GM12873 (cell line): ENCODE measurements at regions not wholly inside any gene's neighbourhood (a gene's known extent, or its start where the extent isn't known, plus 50 kb on each side); places are given as distances from the start of the nearest gene placed in this dataset.

Experiments
- CTCF ChIP-seq: IDR thresholded peaks from 2 replicates; pipeline ENCODE4 v1.5.1; 2012; ENCODE audit warnings: low read depth, mild to moderate bottlenecking, moderate library complexity, low read length, control low read depth; ENCODE audit not compliant: insufficient read depth; ENCODE audit errors: missing control alignments

DNA sequence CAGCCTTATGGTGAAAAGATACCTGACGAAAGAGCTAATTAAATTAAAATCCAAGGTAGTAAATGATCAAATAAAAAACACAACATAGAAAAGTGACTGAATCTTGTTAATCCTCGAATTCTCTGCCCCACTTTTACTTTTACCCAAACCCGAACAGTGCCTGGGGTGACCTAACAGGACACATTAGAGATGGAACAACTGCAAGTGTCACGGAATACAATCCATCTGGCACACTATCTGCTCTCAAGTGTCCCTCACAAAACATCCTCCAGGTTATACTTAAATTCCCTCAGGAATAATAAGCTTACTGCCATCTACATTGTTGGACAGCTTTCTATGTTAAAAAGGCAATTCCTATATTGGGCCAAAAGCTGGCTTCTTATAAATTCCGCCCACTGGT, 236.3 kb upstream of the SLC14A2 start:
- no peak for TF ChIP-seq CTCF

DNA sequence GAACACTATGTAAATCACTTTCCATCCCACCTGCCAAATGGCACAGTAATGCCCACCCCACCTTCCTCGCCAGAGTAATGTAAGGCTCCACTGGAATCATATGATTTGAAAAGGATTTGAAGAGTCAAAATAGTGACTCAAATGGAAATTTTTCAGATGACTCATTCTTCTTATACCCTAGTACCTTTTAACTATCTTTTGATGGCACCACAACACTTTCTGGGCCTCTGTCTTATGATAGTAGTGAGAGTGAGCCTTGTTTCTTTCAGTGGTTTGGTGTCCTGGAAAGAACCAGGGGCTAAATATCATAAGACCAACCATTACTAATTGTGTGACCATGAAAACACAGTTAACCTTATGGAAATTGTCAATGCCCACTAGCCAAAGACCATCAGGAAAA, 235.4 kb upstream of the SLC14A2 start:
- no peak for TF ChIP-seq CTCF

GRCh38 chr18:45381282-45381681, 234.0 kb upstream of the SLC14A2 start:
- no peak for TF ChIP-seq CTCF

DNA sequence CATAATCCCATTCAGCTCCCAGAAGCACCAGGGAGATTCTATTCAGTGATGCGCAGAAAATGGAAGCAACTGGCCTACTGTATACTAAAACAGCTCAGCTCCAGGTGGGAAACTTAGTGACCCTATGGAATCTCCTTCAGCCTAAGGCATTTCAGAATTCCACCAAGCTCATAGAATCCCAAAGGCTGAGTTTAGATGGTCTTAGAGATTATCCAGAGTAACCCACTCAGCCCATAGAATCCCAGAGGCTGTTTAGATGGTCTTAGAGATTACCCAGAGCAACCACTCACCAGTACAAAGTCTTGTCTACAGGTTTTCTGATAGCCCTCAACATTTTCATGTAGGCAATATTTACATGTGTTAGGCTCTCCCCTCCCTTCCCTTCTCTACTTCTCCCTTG, 232.0 kb upstream of the SLC14A2 start:
- TF ChIP-seq CTCF: no peak

DNA sequence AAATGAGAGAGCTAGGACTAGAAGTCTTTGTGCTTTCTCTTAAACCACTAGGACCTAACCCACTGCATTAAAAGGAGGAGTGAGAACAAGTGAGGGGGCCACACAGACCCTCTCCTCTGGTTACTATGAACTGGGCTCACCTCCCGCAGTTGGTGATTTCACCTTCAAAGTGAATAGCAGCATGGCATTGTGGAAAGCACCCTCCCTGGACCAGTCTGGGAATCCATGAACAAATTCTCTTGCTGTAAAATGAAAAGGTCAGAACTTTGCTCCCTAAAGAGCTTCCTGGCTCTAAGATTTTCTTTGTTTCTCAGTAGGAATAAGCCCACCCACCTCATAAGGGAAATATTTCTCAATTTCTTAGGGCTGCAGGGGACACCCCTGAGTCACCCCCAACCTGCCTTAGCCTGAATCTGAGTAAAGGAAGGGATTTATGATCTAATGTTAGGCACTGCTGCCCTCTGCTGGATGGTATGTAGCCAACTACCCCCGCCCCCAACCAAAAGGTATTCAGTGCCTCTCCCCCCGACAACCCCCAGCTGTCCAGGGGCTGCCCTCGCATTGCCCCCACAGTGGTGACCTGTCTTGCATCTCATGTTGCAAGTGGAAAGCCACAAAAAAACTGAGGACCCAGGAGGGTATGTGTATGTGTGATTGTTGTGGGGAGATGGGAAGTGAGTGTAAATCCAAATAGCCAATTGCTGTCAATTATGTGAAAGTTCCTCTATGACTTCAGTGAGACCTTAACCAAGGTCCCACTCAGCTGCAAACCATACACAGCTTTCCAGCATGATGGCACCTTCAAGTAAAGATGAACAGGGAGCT, 230.9 kb upstream of the SLC14A2 start:
- peak; percentile 74 for TF ChIP-seq CTCF

- TF ChIP-seq CTCF: no peak
Measured at GRCh38 chr18:45384962-45385315, 230.3 kb upstream of the SLC14A2 start.

- peak; percentile 60 for TF ChIP-seq CTCF
Measured at GRCh38 chr18:45386041-45386655, 229.1 kb upstream of the SLC14A2 start.
